GM18498 (cell line): ENCODE measurements at regions not wholly inside any gene's neighbourhood (a gene's known extent, or its start where the extent isn't known, plus 50 kb on each side); places are given as distances from the start of the nearest gene placed in this dataset.
A peak's percentile ranks its signal among the peaks of the same experiment; 100 is the strongest.

ENCODE experiments used
- ATAC-seq: cut with Tn5 transposase; IDR thresholded peaks from one replicate; pipeline ENCODE4 v1.9.1; 2021; ENCODE audit warnings: mild to moderate bottlenecking, moderate library complexity; ENCODE audit not compliant: unreplicated experiment

- ATAC-seq = no peak
Measured at GRCh38 chr2:195413944-195414343, 243.1 kb upstream of the SLC39A10 start.

DNA sequence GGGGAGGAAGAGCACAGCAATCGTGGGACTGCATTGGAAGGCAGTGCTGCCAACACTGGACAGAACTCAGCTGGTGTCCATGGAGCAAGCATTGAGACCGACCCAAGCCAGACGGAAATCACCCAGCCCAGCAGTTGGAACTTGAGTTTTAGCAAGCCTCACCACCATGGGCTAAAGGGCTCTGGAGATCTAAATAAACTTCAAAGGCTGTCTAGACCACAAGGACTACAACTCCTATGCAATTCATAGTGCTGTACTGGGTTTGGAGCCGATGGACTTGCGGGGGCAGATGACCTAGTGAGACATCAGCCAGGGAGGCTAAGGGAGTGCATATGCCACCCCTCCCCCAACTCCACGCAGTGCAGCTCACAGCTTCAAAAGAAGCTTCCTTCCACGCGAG, 243.6 kb upstream of the SLC39A10 start:
- ATAC-seq = no peak

- ATAC-seq = no peak
Measured at GRCh38 chr2:195411219-195411687, 245.8 kb upstream of the SLC39A10 start.

DNA sequence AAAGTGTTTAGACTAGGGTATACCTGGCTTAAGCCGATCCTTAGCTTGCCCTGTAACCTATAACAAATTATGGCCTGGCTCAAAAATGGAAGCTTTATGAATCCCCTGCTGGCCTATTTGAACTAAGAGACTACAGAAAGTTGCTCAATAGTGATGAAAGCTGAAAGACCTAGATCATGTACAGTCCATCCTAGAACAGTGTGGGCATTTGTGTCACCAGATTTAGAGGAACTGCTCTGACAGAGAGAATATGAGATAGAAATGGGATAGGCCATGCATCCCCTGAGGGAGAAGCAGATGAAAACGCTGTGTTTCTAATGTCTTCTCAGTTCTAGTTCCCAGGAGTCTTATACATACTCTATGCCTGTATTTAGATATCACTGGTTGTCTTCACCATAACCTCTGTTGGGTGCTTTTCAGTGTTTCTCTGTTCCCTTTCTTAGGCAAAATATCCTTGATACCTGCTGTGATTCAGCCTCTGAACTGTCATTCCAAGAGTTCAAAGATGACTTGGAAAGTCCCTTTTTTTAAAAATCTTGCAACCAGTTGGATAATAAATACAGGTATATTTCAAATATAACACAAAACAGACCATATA, 246.9 kb upstream of the SLC39A10 start:
- ATAC-seq = peak; percentile 57

DNA sequence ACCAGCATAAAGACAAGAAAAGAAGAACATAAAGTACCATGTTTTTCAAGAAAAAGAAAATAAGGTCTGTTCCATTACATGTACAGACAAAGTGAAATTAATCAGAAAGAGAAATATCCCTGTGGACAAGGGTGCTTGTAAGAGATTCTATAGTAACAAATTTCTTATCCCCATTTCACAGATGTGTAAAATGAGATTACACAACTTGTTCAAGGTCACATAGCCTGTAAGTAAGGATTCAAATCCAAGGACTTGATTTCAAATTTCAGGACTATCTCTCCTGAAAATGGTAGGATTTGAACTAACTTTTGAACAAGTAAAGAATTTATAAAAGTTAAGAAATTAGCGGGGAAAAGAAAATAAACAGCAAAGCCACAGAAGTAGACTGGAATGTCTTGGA, 248.2 kb upstream of the SLC39A10 start:
- no peak for ATAC-seq

- no peak for ATAC-seq
Measured at GRCh38 chr2:195408196-195408595, 248.8 kb upstream of the SLC39A10 start.

DNA sequence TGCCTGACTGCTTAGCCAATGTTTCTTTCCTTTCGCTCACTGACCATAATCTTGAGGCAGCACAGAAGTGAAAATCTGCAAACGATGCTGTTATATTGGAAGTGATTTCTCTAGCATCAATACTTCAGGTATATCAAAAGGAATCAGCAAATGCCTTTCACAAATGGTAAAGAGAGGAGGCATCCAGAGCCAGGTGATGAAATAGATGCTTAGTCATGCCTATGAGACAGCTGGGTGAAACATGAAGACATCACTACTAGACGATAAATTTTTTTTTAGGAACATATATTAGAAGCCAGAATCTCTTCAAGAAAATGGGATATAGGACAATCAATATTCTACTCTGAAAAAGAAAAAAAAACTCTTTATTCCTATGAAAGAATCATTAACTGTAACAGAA, 249.2 kb upstream of the SLC39A10 start:
- ATAC-seq = no peak

DNA sequence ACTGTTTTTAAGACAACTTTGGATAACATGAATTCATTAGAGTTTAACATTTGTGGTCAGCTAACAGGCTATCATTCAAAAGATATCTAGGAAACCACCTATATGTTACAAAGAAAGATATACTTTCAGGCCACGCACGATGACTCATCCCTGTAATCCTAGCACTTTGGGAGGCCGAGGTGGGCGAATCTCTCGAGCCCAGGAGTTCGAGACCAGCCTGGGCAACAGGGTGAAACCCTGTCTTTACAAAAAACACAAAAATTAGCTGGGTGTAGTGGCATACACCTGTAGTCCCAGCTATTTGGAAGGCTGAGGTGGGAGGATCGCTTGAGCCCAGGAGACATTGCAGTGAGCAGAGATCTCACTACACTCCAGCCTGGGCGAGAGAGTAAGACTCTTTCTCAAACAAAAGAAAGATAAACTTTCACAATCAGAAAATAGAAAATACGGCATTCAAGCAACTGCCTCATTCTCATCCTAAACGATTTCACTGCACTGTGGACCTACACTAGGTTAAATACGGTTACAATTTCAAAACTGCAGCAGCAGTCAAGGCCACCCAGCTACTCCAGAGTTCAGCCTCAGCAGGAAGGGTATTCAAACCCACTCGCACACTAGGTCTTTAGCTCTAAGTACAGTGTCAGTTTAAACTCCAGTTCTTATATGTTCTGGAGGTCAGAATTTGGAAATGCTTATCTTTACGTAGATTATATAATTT, 250.0 kb upstream of the SLC39A10 start:
- ATAC-seq = no peak

DNA sequence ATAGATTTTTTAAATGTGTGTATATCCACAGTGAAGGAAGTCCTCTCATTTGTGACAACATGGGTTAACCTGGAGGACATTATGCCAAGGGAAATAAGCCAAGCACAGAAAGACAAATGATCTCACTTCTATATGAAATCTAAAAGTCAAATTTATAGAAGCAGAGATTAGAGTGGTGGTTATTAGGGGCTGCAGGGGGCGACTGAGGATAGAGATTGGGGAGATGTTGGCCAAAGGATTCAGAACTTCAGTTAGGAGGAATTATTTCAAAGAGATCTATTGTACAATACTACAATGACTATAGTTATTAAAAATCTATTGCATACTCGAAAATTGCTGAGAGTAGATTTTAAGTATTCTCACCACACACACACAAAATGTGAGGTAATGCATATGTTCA, 252.4 kb upstream of the SLC39A10 start:
- ATAC-seq = no peak

DNA sequence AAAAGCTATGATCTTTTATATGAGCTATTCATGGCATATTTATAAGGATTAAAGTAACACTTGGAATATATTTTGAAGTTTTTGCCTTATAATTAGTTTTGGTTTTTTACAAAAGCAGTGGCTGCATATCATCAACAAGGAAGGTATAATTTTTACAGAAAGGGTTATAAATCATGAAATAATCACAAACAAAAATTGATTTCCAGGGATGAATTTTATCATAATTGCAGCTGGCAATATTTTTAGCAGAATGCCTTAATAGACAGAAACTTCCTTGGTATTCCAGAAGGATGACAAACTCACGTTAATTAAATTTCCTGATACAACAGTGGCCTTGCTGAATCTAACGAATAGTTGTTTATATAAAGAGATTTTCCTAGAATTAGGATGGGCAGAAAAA, 260.5 kb upstream of the SLC39A10 start:
- ATAC-seq = no peak

DNA sequence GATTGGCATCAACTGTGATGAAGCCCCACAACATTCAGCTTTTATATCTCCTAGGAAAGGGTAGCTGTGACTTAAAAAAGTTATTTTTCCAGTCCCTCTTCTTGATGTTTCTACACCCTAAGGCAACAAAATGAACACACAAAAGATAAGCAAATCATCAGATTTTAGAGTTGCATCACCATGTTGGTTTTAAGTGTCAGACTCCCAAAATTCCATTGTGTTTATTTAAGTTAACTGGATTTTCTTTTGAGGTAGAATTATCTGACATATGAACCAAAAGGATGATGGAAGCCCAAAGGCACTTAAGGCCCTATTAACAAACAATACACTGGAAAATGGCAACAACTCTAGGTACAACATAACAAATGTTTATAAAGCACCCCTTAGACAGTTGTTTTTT, 261.7 kb upstream of the SLC39A10 start:
- ATAC-seq = no peak

- ATAC-seq = peak; percentile 51
Measured at GRCh38 chr2:195392446-195393336, 264.3 kb upstream of the SLC39A10 start.

- ATAC-seq = no peak
Measured at GRCh38 chr2:195390686-195391321, 266.2 kb upstream of the SLC39A10 start.

DNA sequence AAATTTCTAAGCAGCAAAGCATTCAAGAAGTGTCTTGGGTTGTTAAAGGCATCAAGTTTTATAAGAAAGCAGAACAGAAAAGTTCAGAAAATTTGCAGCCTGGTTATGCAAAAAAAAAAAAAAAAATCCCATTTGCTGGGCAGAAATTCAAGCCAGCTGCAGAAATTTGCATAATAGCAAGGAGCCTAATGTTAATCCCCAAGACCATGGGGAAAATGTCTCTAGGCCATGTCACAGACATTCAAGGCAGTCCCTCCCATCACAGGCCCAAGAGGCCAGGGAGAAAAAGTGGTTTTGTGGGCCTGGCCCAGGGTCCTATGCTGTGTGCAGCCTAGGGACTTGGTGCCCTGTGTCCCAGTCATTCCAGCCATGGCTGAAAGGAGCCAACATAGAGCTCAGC, 269.0 kb upstream of the SLC39A10 start:
- no peak for ATAC-seq

DNA sequence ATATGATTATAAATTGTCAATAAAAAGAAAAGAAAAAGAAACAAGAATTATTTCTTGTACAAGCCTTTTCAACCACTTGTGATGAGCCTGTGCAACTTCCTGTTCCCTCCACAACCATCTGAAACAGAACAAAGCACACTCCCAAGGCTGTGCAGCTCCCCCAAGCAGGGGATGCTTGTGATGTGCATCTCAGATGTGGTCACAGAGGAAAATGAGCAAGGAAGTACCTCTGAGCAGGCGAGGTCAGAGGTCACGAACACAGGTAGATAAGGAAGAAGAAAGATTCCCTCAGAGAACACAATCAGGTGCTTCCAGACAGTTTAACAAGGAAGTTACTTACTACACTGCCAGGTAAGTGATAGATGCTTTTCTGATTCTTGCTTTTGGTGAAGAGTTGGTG, 274.8 kb upstream of the SLC39A10 start:
- ATAC-seq = no peak

- no peak for ATAC-seq
Measured at GRCh38 chr2:195370167-195370943, 286.7 kb upstream of the SLC39A10 start.

DNA sequence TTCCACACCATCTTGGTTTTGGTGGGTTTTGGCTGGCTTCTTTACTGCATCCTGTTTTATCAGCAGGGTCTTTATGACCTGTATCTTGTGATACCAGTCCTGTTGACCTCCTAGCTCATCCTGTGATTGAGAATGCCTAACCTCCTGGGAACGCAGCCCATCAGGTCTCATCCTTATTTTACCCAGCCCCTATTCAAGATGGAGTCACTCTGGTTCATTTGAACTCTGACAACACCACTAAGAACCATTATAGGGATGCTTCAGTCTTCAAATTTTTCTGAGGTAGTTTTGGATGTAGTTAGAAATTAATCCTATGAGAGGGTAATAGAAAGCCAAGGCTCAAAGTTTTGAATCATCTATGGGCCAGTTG, 287.8 kb upstream of the SLC39A10 start:
- no peak for ATAC-seq

DNA sequence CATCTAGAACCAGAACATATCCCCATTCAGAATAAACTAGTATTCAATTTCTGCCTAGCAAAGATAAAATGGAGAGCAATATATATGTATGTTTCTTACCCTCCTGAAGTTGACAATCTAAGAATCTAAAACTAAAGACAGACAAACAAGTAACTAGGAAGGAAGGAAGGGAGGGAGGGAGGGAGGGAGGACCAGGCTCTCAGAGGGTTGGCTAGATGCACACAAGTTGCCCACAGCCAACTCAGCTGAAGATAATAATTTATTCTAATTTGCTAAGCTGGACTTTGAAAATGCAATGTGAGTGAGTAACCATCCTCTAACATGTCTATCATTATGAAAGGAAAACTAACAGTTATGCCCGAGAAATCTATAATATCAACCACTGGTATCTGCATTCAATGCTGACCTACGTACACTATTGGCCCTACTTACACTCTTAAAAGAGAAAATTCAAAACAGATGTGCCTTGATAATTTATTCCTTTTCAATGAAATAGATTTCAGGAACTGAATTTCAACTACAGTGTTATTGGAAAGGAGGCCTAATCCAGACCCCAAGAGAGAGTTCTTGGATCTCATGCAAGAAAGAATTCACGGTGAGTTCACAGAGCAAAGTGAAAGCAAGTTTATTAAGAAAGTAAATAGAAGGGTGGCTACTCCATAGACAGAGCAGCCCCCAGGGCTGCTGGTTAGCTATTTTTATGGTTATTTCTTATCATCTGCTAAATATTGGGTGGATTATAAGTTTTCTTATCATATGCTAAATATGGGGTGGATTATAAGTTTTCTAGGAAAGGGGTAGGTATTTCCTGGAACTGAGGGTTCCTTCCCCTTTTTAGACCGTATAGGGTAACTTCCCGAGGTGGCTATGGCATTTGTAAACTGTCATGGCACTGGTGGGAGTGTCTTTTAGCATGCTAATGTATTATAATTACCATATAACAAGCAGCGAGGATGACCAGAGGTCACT, 288.5 kb upstream of the SLC39A10 start:
- no peak for ATAC-seq

DNA sequence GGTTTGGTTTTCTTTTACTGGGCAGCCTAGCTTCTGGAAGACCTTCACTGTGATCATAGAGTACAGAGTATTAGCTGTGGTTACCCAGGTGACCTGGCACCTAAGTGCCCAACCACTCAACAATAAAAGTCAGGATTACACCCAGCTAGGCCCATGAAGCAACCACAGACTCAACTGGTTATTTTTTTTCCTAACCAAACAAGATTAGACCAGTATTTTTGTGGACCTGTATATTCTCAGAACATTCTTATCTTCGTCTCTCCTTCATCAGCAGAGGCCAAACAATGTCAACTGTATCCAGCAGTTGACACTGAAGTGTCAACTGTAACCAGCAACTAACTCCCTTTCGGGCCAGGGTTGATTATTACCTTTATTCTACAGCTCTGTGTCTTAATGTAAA, 289.2 kb upstream of the SLC39A10 start:
- ATAC-seq = no peak
